ENCODE measurements at regions not wholly inside any gene's neighbourhood (a gene's known extent, or its start where the extent isn't known, plus 50 kb on each side); places are given as distances from the start of the nearest gene placed in this dataset.
A peak's percentile ranks its signal among the peaks of the same experiment; 100 is the strongest.

- DNase-seq: peak; percentile 58
Observed at GRCh38 chr1:244196571-244197285, 145.6 kb downstream of the ZBTB18 start.

DNA sequence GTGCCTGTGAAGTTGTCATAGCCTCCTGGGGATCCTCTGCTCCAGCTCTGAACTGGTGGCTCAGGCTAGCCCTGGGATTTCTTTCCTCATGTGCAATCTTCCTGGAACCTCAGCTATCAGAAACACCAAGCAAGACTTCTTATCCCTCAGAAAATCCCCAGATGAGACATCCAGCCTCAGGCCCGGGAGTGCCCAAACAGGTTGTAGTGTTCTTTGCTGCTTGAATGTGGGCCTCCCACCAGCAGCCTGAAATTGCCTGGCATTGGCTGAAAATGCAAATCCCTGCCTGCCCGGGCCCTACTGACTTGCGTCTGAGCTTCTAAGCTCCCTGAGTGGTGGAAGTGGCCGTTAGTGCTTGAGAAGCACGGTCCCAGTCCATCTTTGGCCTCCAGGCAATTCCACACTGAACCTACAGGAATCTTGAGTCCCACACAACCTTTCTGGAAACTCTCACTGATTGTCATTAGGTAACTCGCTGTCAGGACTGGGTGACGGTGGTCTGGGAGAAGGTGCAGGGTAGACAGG lies 146.8 kb downstream of the ZBTB18 start:
- DNase-seq: no peak

- DNase-seq: no peak
Observed at GRCh38 chr1:244199902-244200301, 148.8 kb downstream of the ZBTB18 start.

DNA sequence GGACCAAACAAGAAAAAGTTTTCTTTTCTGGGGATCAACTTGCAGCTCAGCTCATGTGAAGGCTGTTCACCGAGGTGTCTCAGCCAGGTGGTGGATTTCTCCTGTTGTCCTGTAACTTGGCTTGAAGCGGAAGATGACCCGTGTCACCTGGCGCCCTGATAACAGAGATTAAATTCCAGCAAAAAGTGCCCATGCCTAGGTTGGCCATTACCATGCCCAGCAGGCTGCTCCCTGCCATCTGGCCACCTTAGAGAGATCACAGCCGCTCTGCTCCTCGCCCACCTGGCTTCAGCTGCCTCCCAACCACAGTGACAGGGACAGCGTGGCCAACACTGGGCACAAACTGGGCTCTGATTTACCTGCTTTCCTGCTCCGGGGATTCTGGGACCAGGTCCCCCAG lies 149.5 kb downstream of the ZBTB18 start:
- DNase-seq: no peak

GRCh38 chr1:244201750-244202149 lies 150.7 kb downstream of the ZBTB18 start:
- no peak for DNase-seq

DNA sequence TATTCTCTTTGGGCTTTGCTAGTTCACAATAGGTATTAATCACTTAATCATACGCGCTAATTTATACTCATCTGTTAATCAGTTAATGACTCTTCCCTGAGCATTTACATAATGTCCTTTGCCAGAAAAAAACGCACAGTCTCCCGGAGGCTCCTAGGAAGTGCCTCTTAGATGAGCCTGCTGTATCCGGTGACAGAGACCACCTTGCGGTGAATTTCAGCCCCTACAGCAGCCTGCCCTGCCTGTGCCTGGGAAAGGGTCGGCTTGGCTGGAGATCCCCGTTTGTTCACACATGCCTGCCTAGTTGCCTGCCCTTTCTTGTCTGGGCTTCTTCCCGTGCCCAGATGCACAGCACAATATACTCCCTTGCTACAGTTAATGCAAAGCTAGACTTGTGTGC lies 152.9 kb downstream of the ZBTB18 start:
- no peak for DNase-seq

GRCh38 chr1:244205171-244205570 lies 154.1 kb downstream of the ZBTB18 start:
- no peak for DNase-seq

GRCh38 chr1:244205906-244206305 lies 154.8 kb downstream of the ZBTB18 start:
- DNase-seq: no peak

GRCh38 chr1:244207042-244207934 lies 156.2 kb downstream of the ZBTB18 start:
- DNase-seq: peak; percentile 67

DNA sequence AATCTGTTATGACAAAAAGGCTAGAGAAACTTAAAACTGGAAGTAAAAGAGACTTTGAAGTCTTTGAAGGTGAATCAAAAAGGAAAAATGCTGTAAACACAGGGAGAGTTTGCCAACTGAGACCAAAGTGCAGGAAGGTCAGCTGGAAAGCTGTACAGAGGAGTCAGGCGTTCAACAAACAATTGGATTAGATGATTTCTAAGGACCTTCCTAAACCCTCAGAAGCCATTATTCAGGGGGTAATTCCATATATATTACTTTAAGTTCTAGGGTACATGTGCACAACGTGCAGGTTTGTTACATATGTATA lies 156.8 kb downstream of the ZBTB18 start:
- no peak for DNase-seq

DNA sequence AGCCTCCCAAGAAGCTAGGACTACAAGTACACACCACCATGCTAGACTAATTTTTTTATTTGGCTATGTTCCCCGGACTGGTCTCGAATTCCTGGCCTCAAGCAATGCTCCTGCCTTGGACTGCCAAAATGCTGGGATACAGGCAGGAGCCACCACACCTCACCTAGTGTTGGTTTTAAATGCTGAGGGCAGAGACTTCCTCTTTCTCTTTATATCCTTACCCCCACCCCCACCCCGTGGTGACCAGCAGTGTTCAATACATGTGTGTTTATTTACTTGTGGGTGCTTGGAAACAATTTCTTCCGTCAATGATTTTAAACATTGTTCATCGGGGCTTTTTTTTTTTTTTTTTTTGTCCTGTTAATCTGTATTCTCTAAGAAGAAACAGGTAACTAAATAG lies 158.9 kb downstream of the ZBTB18 start:
- DNase-seq: no peak

DNA sequence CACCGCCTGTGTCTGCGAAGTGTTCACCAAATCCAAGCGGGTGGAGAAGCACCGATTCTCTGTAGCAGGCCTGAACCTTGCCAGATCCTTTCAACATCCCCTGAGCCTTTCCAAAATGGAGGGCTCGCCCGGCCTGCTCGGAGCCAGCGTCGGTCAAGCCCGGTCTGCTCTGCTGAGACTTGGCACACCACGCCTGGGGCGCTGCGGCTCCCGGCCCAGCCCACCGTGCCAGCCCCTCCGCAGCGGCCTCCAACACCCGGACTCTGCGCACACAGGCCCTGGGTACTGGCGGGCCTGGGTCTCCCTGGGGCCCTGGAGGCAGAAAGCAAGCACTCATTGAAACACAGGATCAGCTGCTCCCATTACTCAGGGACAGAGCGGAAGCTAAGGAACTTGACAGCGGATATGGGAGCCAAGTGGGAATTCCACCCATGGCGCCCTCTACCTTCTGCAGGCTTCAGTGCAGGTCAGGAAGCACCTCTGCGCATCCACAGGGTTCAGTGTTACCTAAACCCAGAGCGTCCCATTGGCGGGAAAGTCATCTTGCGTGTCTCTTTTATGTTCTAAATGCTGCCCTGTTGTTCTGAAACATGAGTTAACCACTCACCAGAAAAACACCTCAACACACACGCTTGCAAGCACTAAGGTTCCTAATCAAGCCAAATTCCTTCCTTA lies 159.9 kb downstream of the ZBTB18 start:
- no peak for DNase-seq

- DNase-seq: no peak
Observed at GRCh38 chr1:244211559-244211944, 160.5 kb downstream of the ZBTB18 start.

DNA sequence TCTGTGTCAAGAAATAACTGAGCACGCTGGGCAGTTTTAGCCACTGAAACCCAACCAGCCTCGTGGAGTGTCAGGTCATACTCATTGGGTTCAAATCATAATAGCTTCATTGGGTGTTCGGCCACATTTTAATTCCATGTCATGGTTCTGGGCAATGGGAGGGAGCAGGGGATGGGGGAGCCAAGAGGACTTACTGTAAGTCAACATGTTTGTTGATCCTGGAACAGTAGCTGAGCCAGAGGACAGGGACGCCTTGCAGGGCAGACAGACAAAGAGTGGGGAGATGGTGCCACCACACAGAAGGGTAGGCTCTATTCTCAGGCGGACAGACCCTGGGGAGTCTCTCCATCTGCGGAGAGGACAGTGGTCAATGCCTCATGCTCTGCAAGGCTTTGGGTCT lies 161.1 kb downstream of the ZBTB18 start:
- DNase-seq: no peak

DNA sequence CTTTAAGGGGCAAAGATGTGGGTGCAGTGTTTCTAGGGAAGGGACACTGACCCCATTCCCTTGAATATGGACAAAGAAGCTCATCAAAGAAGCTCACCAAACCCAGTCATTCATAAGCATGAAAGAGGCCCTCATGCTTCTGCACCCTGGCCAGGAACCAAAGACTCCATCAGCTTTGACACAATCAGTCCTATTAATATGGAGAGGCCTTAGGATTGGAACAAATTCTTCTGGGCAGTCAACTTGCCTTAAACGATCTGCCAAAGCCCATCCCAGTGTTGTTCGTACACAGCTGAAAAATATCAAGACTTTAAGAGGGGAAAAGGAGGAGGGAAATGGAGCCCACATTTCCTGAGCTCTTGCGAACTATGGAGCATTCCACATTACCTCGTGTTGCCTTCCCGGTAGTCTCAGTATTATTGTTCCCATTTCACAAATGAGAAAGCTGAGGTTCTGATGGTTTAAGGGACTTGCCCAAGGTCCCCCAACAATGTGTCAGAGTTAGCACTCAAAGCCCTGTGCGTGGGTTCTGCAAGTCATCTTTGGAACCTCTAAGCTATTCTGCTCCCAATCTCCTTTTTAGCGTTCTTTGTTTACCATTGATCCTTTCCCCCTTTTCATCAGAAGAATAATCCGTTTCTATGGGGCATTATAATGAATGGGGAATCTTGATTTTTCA lies 161.9 kb downstream of the ZBTB18 start:
- peak; percentile 41 for DNase-seq

- peak; percentile 91 for DNase-seq
Observed at GRCh38 chr1:244214009-244214967, 163.2 kb downstream of the ZBTB18 start.

- DNase-seq: no peak
Observed at GRCh38 chr1:244216836-244217235, 165.8 kb downstream of the ZBTB18 start.

GRCh38 chr1:244217711-244218110 lies 166.6 kb downstream of the ZBTB18 start:
- DNase-seq: no peak

DNA sequence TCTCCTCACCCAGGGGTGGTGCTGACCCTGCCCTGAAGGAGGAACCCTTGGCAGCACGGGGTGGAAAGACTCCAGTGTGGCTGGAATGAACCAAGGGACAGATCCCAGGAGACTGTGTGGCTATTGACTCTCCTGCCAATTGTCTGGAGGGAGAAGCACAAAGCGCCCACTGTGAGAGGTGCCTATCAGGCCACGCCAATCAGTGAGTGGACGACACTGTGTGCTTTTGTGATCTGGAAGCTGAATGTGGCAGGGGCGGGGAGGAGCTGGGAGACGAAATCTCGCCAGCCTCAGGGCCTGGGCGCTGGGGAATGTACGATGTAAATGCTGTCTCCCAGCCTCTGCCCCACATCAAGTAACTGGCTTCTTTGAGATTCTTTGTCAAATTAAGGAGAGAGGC lies 167.1 kb downstream of the ZBTB18 start:
- no peak for DNase-seq

GRCh38 chr1:244219149-244219548 lies 168.1 kb downstream of the ZBTB18 start:
- no peak for DNase-seq

GRCh38 chr1:244219802-244220201 lies 168.7 kb downstream of the ZBTB18 start:
- DNase-seq: no peak

All from tongue (tissue), 1 donor.